SH-SY5Y (cell line): ENCODE measurements at regions not wholly inside any gene's neighbourhood (a gene's known extent, or its start where the extent isn't known, plus 50 kb on each side); places are given as distances from the start of the nearest gene placed in this dataset.

ENCODE experiments used
- GATA2 ChIP-seq: IDR thresholded peaks from 2 replicates; pipeline ENCODE4 v1.6.1; 2011; ENCODE audit warnings: mild to moderate bottlenecking, low read depth, low read length
- GATA3 ChIP-seq: IDR thresholded peaks from 2 replicates; pipeline ENCODE4 v1.6.1; 2011; ENCODE audit warnings: low read depth, mild to moderate bottlenecking, low read length, moderate library complexity

GRCh38 chr21:27388825-27389224 is 421.9 kb upstream of the ADAMTS5 start:
- no peak for TF ChIP-seq GATA2
- no peak for TF ChIP-seq GATA3
